ENCODE measurements at regions not wholly inside any gene's neighbourhood (a gene's known extent, or its start where the extent isn't known, plus 50 kb on each side); places are given as distances from the start of the nearest gene placed in this dataset.

GRCh38 chr10:84701370-84701720 is 373.0 kb downstream of the CCSER2 start:
- TF ChIP-seq, protein P1, sequence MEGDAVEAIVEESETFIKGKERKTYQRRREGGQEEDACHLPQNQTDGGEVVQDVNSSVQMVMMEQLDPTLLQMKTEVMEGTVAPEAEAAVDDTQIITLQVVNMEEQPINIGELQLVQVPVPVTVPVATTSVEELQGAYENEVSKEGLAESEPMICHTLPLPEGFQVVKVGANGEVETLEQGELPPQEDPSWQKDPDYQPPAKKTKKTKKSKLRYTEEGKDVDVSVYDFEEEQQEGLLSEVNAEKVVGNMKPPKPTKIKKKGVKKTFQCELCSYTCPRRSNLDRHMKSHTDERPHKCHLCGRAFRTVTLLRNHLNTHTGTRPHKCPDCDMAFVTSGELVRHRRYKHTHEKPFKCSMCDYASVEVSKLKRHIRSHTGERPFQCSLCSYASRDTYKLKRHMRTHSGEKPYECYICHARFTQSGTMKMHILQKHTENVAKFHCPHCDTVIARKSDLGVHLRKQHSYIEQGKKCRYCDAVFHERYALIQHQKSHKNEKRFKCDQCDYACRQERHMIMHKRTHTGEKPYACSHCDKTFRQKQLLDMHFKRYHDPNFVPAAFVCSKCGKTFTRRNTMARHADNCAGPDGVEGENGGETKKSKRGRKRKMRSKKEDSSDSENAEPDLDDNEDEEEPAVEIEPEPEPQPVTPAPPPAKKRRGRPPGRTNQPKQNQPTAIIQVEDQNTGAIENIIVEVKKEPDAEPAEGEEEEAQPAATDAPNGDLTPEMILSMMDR (IDR thresholded peaks at IDR 0.05) = no peak
- TF ChIP-seq POLR2A (IDR thresholded peaks at IDR 0.05) = no peak
